ENCODE measurements at regions not wholly inside any gene's neighbourhood (a gene's known extent, or its start where the extent isn't known, plus 50 kb on each side); places are given as distances from the start of the nearest gene placed in this dataset.

- Histone ChIP-seq H3K9ac (no peak overlapping the region), H3K4me3 (ENCODE audit: low read depth in 2 of 2, low read length in 1 of 2) (no peak overlapping the region), H4K20me1 (ENCODE audit: insufficient read depth) (no peaks in the 10 kb centered on the region), H3K4me2 (no peak overlapping the region), H3K79me2 (ENCODE audit: insufficient read depth) (no peaks in the 10 kb centered on the region), H3K9me3 (no peaks in the 10 kb centered on the region), H3K36me3 (replicated peaks in 1 of 2; ENCODE audit: control insufficient read depth in 1 of 2, insufficient read depth in 2 of 2, low read length in 1 of 2) (no peaks in the 10 kb centered on the region), H3F3A (replicated peaks; ENCODE audit: insufficient read depth) (no peaks in the 10 kb centered on the region), H2AFZ (ENCODE audit: low read depth) (no peak overlapping the region), H3K9me2 (no peaks in the 10 kb centered on the region), H3K27me3 (ENCODE audit: insufficient read depth) (peaks cover 25% of the 10 kb centered on the region; the same call in 1 of the 2 replicates), H3K4me1 (ENCODE audit: control insufficient read depth in 1 of 2, insufficient read depth in 2 of 2, low read depth in 1 of 2, low read length in 1 of 2) (no peaks in the 10 kb centered on the region), H3K27ac (ENCODE audit: low read depth in 2 of 2, low read length in 1 of 2) (no peak overlapping the region)
- DNase-seq, result no peak
- CTCF ChIA-PET, result no interaction called here
- POLR2A ChIA-PET, result no interaction called here
- TF ChIP-seq FOXJ3 (CRISPR knock-in tag; IDR thresholded peaks at IDR 0.05), result no peak
- no peak for TF ChIP-seq GABPA (IDR thresholded peaks at IDR 0.05; ENCODE audit: low read depth)
- TF ChIP-seq TCF12 (IDR thresholded peaks at IDR 0.05), result no peak
- no peak for TF ChIP-seq REST (IDR thresholded peaks at IDR 0.05; ENCODE audit: low read depth, low read length)
- no peak for TF ChIP-seq USF1 (IDR thresholded peaks at IDR 0.05; ENCODE audit: borderline replicate concordance, low read depth)
- TF ChIP-seq NFIC (IDR thresholded peaks at IDR 0.05; ENCODE audit: borderline replicate concordance), result no peak
- no peak for TF ChIP-seq GATA2 (CRISPR knock-in tag; IDR thresholded peaks at IDR 0.05)
- no peak for TF ChIP-seq MEF2A (IDR thresholded peaks at IDR 0.05; ENCODE audit: borderline replicate concordance, low read depth)
- no peak for TF ChIP-seq NRF1 (IDR thresholded peaks at IDR 0.05; ENCODE audit: low read depth, low read length)
- no peak for TF ChIP-seq ZBTB33 (IDR thresholded peaks at IDR 0.05; ENCODE audit: borderline replicate concordance, low read depth)
- TF ChIP-seq EZH2phosphoT487 (IDR thresholded peaks at IDR 0.05; ENCODE audit: borderline replicate concordance, low read depth), result no peak
- 17% methylated on average over 7 of the region's 7 CpGs for WGBS (ENCODE audit: low lambda C conversion rate)
Observed at GRCh38 chr12:4152145-4152795, 121.3 kb upstream of the CCND2 start.
